ENCODE measurements at regions not wholly inside any gene's neighbourhood (a gene's known extent, or its start where the extent isn't known, plus 50 kb on each side); places are given as distances from the start of the nearest gene placed in this dataset.

- TF ChIP-seq CTCF (IDR thresholded peaks at IDR 0.05) (no peak), POLR2A (IDR thresholded peaks at IDR 0.05) (no peak)
Measured at GRCh38 chr6:138594758-138595140, 95.5 kb upstream of the NHSL1 start.
